GM18873 (cell line): ENCODE measurements at regions not wholly inside any gene's neighbourhood (a gene's known extent, or its start where the extent isn't known, plus 50 kb on each side); places are given as distances from the start of the nearest gene placed in this dataset.
"Not testable (repeated sequence)": the region's sequence is repeated elsewhere in the genome, so short reads cannot be mapped to it uniquely, and the experiment has no call there.

Source experiments
- ATAC-seq: cut with Tn5 transposase; IDR thresholded peaks from one replicate; pipeline ENCODE4 v1.9.1; 2021; ENCODE audit warnings: mild to moderate bottlenecking, moderate library complexity, moderate number of reproducible peaks; ENCODE audit not compliant: unreplicated experiment, low FRiP score

DNA sequence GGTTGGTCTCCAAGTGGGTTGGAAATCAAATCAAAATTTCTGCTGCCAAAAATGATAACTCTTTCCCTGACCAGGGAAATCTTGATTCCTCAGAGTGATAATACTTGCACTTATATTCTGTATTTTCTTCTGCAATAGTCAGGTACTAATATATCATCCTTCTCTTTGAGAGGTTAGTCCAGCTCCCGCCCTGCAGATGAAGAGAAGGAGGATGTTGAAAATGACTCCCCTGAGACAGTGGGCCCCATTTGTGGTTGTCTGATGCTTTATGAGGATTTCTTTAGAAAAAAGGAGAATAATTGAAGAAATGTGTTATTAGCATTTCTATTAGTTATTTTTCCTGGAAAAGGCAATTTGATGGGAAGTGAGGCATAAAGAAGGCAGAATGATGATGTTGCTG lies 213.0 kb downstream of the SEC23IP start:
- ATAC-seq, result no peak

DNA sequence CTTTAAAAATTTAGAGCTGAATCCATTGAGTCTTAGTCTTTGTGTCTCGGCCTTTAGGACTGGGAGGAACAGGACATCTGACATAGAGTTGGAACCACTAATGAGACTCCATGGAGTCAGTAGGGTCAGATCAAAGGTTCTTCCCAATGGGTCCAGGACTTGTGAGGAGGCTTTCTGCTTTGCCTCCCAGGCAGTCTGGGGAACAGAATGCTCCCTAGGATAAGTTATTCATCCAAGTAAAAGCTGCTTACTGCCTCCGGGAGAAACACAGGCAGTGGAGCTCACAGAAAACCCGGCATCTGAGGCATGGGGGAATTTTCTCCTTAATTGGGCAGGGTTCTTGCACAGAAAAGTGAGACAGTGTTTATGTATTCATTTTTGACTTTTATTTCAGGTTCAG lies 216.4 kb downstream of the SEC23IP start:
- ATAC-seq, result no peak

DNA sequence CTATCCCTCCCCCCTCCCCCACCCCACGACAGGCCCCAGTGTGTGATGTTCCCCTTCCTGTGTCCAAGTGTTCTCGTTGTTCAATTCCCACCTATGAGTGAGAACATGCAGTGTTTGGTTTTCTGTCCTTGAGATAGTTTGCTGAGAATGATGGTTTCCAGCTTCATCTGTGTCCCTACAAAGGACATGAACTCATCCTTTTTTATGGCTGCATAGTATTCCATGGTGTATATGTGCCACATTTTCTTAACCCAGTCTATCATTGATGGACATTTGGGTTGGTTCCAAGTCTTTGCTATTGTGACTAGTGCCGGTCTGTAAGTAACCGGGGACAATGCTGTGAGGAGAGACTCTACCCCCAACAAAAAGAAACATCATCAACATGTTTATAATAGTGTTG lies 217.2 kb downstream of the SEC23IP start:
- ATAC-seq, result not testable (repeated sequence)

DNA sequence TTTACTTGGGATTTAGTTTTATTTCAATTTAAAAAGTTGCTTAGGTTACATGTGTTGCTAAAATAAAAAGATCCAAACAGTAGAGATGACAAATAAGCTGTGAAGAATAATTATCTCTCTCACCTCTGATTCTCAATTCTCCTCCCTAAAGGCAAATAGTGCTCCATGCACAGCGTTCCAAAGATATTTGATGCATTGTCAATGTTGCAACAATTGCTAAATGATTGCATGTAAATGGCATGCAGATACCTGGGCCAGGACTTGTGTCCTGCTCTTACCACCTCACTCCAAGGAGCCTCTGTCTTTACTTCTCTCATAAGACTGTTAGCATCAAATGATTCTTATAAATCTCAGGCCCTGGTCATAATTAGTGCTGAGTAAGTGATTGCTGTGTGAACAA lies 217.7 kb downstream of the SEC23IP start:
- no peak for ATAC-seq

DNA sequence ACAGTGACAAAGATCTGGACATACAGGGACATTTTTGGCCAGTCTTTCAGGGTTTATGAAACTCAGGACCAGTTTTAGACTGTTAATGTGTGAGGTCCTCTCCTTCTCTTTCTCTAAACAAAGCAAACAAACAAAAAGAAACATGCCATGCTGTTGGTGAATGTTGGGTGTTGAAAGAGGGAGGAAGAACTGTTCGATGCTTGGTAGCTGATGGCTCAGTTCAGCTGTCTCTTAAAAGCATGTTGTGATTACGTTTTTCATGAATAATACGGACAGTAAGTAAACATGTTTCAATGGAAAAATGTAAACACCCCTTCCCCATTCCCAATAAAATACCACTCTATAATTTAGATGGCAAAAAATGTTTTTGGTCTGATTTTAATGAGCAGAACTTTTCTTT lies 219.1 kb downstream of the SEC23IP start:
- ATAC-seq, result no peak

DNA sequence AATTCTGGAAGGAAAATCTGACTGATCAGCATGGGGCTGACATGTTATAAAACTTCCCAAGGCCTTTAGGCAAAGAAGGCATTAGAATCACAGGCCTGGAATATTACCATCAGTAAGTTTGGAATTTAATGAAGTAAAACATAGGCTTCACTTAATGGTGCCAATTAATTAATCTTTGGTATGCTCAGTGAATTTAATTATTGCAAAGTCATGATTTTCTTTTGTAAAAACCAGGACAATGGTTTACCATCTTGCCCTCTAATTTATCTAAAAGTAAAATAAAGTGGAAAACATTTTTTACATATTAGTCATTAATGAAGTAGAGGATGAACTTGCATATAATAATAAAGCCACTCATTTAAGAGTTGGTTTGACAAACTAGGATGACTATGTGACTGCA lies 220.3 kb downstream of the SEC23IP start:
- no peak for ATAC-seq

DNA sequence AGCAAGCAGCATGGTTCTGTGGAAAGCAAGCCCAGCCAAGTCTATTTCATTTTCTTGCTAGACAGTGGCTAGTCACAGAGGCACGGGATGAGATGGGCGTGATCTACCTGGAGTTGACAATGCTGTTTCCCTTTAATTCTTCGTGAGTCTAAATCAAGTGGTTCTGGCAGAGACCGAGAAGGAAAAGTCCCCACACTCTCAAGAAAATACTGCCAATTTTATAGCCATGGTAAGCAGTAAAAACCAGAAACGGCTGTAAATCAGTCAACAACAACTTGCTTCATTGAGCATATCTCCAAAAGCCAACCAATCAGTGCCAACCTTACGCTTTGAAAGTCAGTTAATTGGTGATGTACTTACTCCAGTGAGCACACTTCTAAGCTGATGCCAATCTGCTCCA lies 223.4 kb downstream of the SEC23IP start:
- no peak for ATAC-seq

DNA sequence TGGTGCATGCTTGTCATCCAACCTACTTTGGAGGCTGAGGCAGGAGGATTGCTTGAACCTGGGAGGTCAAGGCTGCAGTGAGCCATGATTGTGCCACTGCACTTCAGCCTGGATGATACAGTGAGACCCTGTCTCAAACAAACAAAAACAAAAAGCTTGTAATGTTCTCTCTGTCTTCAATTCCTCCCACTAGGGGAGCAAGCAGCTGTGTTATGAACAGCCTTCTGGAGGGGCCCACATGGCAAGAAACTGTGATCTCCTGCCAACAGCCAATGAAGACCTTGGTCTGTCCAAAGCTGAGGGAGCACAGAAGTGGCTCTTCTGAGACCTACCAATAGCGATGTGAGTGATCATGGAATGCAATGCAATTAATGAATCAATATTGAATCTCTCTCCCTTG lies 229.2 kb downstream of the SEC23IP start:
- no peak for ATAC-seq

DNA sequence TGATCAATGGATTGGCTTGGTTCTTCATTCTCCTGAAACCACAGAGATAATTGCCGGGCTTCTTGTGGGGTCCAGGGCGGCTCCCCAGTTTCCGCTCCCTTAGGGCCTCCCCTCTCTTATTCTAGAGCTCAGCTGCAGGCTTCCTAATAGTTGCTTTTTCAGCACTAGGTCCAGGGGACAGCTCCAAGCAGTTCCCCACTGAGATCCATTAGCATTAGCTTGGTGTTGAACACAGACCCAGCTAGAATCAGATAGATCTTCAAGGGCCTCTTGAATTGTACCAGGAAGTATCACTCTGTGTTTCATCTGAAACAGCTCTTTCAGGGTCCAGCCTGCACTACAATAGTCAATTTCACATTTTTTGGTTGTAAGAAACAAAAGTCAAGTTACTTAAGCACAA lies 238.7 kb downstream of the SEC23IP start:
- no peak for ATAC-seq

DNA sequence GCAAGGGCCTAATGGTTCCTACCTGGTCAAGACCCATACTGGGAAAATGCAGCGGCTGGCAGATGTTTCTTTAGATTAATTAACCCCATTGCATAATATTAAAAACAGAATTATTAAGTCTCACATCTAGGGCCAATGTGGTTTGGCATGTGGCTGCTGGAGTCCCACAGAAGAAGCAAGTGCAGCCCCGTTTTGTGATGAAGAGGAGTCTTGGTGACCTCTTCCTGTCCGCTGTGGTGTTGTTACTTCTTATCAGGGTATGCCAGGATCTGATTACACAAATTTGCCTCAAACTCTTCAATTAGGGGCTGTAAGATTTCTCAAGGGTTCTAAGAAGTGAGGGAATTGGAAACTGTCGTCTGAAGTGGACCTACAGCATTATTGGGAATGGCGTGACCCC lies 240.3 kb downstream of the SEC23IP start:
- ATAC-seq, result no peak

DNA sequence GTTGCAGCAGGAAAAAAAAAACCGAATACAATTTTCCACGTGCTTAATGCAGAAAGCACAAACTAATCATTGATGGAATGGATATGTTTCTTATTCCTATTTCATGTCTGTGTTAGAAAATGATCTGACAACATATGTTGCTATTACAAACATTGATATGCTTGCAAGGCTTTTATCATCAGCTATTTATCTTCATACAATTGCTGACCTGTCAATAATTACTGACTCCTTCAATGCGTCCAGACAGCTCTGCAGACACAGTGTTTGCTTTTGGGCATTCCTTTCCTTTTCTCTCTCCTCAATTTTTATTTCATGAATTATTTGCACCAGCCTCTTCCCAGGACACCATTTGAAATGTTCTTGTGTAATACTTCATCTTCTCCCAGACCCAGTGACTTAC lies 246.2 kb downstream of the SEC23IP start:
- no peak for ATAC-seq

DNA sequence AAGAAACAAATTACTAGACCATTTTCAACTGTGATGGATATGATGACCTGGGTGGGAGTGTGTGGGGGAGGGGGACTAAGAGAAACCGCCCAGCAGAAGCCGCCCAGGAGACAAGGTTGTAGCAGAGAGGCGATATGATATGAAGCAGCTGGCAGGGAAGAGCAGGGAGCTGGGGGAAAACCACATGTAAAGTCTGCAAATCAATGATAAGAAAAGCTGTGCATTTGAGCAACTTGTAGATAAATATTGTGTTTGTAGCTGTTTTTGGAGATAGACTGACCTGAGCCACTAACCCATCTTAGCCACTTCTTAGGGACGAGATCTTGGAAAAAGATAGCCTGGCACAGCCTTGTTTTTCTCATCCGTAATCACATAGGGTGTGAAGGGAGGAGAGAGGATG lies 252.6 kb downstream of the SEC23IP start:
- ATAC-seq, result no peak

DNA sequence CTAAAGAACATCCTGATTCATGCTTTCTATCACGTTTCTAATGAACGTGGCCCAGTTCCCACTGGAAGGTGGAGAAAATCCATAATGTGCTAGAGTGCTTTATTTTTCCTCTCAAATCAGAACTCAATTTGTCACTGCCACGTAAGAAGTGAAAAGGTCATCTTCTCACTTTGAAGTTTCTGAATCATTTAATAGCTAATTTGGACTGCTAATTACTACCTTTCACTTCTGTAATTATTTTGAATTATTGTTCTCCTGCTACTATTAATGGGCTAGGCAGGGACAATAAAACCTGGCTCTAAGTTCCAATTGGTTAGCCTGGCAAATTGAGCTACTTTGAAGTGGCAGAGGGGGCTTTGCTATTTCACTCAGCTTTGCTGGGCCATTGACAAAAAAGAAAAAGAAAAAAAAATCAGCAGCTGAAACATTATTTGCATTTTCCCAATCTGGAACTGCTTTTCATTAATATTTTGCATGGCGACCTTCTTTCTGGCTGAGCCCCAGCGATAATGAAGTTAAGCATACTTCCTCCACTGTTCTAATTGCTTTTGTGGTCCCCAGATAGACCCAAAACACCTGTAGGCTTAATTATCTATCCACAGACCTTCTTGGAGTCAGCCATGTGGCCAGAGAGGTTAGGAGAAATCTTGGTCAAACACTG lies 264.2 kb downstream of the SEC23IP start:
- ATAC-seq, result no peak

DNA sequence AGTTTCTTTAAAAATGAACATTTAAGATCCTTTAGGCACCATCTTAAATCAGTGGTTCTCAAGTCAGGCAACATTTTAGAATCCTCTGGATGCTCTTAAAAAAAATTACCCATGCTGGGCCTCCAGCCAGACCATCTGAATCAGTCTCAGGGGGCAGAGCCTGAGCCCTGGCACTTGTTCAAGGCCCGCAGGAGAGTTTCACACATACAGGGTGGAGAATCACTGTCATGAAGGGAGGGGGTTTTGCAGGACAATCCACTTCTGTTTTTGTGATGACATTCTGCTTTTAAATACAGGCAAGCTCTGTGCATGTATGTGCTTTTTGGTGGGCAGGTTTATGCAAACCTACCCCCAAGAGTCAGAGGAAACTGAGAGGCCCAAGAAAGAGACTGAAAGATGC lies 268.6 kb downstream of the SEC23IP start:
- no peak for ATAC-seq

DNA sequence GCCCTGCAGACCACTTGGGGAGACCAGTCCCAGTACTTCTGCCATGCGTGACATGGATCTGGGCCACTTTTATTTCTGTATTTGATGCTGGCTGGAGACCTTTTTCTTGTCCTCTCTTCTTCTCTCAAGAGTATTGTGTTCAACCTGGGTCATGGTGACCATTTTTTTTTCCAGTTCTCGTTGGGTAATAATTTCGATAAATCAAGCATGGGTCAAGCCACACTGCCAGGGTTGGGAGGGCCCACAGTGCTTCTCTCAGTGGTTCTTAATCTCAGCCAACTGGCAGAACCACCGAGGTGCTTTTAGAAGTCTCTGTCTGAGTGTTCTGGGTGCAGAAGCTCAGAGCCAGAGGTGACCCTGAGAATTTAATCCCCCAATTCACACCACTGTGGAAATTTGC lies 269.9 kb downstream of the SEC23IP start:
- ATAC-seq, result no peak

DNA sequence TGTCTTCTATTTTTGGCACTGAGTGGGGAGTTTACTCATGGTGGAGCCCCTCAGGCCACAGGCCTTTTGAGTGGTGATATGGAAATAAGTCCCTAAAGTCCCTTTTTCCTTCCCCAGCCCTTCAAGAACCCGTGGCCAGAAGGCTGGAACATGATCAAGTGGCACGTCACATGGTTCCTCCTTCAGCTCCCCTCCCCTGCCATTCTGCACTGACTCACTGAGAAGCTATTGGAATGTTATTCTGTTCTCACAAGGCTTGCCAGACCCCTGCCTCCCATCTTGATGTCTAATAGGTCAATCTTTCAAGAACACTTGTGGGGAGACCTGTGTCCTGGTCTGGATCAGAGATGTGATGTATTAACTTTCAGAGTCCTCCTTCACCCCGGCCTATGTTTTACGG lies 279.8 kb downstream of the SEC23IP start:
- ATAC-seq, result no peak

DNA sequence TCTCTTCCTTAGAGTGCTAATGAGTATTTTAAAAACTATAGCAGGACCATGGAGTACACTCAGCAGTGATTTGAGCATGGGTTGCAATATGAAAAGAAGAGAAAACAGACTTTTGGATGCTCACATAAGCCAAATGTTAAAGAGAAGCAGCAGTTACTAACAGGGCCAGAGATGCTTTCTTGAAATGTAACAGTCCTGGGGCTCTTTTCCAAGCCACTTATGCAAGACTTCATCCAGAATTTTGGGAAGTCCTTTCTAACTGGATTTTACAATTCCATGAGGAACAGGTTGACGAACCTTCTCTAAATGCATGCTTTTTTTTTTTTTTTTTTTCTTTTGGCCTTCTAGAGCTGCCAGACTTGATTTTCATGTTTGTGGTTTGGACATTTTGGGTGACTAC lies 282.0 kb downstream of the SEC23IP start:
- ATAC-seq, result no peak

DNA sequence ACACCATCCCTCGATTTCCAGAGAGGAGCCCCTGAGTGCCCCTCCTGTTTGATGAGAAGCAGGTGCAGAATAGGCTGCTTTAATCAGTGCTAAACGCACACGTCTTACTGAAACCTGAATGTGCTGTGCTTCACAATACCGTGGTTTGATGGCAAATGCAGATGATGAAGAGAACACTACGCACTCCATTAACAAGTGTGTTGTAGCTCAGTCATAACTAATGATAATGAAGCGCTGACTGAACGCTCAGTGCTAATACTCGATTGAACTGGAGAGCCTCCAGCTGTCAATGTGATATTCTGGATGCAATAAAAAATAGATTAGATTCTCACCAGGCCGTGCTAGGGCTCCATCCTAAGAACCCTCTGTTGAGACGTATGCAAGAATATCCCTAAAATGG lies 279.7 kb upstream of the PLPP4 start:
- no peak for ATAC-seq

DNA sequence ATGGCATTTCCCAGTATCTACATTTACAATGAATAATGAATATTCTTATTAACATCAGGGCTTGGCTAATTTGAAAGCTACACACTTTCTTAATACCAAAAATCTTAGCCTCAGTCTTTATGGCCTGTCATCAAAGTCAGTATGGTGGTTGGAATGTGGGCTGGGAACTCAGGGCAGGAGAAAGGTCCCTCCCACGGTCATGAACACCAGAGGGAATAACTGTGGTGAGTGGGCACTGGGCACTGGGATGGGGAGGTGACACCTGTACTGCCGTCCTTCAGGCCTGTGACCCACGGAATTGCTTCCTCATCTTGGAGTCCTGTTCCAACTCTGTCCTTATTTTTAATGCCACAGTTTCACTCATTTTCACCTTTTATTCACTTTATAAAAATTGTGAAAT lies 276.9 kb upstream of the PLPP4 start:
- no peak for ATAC-seq

DNA sequence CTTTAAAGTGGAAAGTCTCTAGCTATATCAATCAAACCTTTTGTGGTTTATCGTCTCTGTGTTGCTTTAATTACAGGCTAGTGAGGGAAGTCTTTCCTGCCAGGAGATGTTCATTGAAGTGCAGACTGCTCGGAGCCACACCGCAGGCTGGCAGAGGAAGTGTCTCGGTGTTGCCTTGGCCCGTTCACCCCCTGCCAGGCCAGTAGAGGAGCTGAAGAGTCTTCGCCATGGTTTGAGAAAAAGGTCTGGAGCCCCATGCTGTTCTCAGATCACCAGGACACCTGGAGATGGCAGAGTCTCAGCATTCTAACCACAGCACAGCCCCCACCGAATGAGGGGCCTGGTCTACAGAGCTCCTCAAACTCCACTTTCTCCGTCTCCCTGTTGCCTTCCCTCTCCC lies 275.9 kb upstream of the PLPP4 start:
- no peak for ATAC-seq

DNA sequence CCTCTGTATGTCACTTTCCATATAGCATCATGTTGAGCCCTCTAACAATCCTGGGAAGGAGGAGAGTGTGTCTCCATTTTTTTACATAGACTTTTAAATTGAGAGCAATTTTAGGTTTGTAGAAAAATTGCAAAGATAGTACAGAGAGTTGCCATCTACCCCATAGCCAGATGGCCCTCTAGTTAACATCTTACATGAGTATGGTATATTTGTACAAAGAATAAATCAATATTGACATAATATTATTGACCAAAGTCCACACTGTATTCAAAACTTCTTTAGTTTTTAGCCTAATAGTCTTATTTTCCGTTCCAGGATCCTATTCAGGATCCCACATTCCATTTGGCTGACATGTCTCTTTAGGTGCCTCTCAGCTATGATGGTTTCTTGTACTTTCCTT lies 274.6 kb upstream of the PLPP4 start:
- no peak for ATAC-seq

DNA sequence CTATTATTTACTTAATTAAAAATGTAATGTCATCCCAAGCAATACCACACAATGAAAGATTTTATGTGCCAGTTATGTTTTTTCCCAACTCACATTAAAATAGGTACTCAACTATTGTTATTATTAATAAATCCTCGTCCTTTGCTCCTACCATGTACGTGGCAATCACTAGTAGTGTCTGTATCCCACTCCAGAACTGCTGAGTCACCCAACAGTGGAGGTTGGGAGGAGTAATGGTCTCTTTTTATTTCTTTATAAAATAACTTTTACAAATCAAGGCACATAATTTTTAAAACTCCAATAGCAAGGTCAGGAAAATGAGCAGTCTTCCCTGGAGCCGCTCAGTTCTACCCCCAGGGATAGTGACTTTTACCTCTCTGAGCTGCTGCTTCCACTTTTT lies 273.5 kb upstream of the PLPP4 start:
- ATAC-seq, result no peak
